Endothelial cell of umbilical vein (primary cell): ENCODE measurements at regions not wholly inside any gene's neighbourhood (a gene's known extent, or its start where the extent isn't known, plus 50 kb on each side); places are given as distances from the start of the nearest gene placed in this dataset.
"Not testable (repeated sequence)": the region's sequence is repeated elsewhere in the genome, so short reads cannot be mapped to it uniquely, and the experiment has no call there.

ENCODE experiments used
- BruUV-seq: library from RNA; stranded (reverse); fragments of 400-500 nt; replicated peaks from 2 replicates; lab custom pipeline; 2021; lab: Mats Ljungman, UMichigan
- CTCF ChIA-PET: fragments of 300-600, 350-600 bp; sonication (Branson Sonifier 250); formaldehyde crosslinking; loops from one replicate; lab custom pipeline; 2021; ENCODE audit warnings: antibody characterized with exemption, inconsistent platforms; lab: Charles Lee
- POLR2A ChIA-PET: fragments of 300-600, 350-600 bp; sonication (Branson Sonifier 250); formaldehyde crosslinking; loops from one replicate; lab custom pipeline; 2021; ENCODE audit warnings: antibody characterized with exemption, inconsistent platforms; lab: Charles Lee
- DNase-seq: peaks from one replicate; pipeline ENCODE4 v3.0.0-alpha.2; 2011; ENCODE audit warnings: low read depth, low spot score
- FAIRE-seq: peaks from 2 replicates; lab custom pipeline; 2011; peaks lifted over from hg19 to GRCh38; lab: Jason Lieb, UNC
- H2AFZ ChIP-seq: 2 replicates; pipeline ENCODE4 v1.6.0; 2012; ENCODE audit warnings: low read depth, low read length, control low read depth, inconsistent platforms
- H3K27ac ChIP-seq: 2 replicates; pipeline ENCODE4 v1.5.1; 2011; ENCODE audit warnings: low read depth, mild to moderate bottlenecking, control low read depth, low read length, moderate library complexity; ENCODE audit not compliant: insufficient read depth
- H3K27me3 ChIP-seq, 2 experiments: 2 replicates each; pipeline versions ENCODE4 v1.6.0 to v1.6.1; 2011; ENCODE audit warnings: low read length in 2 of 2, mixed read lengths in 1 of 2; ENCODE audit not compliant: control insufficient read depth in 2 of 2, insufficient read depth in 2 of 2
- H3K36me3 ChIP-seq, 2 experiments: 2 replicates in 1 of 2; 3 replicates in 1 of 2; pipeline ENCODE4 v1.5.1; 2011; ENCODE audit warnings: low read length in 2 of 2, mild to moderate bottlenecking in 1 of 2, moderate library complexity in 1 of 2; ENCODE audit not compliant: control insufficient read depth in 2 of 2, insufficient read depth in 2 of 2; ENCODE audit errors: extremely low read depth in 1 of 2
- H3K4me1 ChIP-seq: 3 replicates; pipeline ENCODE4 v1.5.1; 2011; ENCODE audit warnings: mild to moderate bottlenecking, low read length; ENCODE audit not compliant: control insufficient read depth, insufficient read depth; ENCODE audit errors: extremely low read depth
- H3K4me2 ChIP-seq: 2 replicates; pipeline ENCODE4 v1.6.1; 2011; ENCODE audit warnings: low read length, control low read depth, mixed read lengths; ENCODE audit not compliant: insufficient read depth
- H3K4me3 ChIP-seq, 3 experiments: fragments of 200-600 bp in 1 of 3; sonication (generic), shearing (Covaris generic) in 1 of 3; replicated peaks in 1 of 3; 2 replicates each; pipeline ENCODE4 v1.5.1; 2011 to 2016; ENCODE audit warnings: control low read depth in 3 of 3, low read length in 3 of 3, mild to moderate bottlenecking in 2 of 3, inconsistent platforms in 1 of 3, low read depth in 1 of 3, moderate library complexity in 1 of 3; ENCODE audit not compliant: insufficient read depth in 1 of 3
- H3K79me2 ChIP-seq: 2 replicates; pipeline ENCODE4 v1.6.0; 2012; ENCODE audit warnings: low read length, inconsistent platforms; ENCODE audit not compliant: control insufficient read depth, insufficient read depth
- H3K9ac ChIP-seq: replicated peaks from 2 replicates; pipeline ENCODE3; 2011; ENCODE audit warnings: low read length, control low read depth; ENCODE audit not compliant: insufficient read depth; ENCODE audit errors: extremely low read depth
- H3K9me1 ChIP-seq: replicated peaks from 3 replicates; pipeline ENCODE4 v1.6.0; 2011; ENCODE audit warnings: mild to moderate bottlenecking, low read length; ENCODE audit not compliant: control insufficient read depth, insufficient read depth; ENCODE audit errors: extremely low read depth
- H3K9me3 ChIP-seq: replicated peaks from 2 replicates; pipeline ENCODE4 v1.5.1; 2012; ENCODE audit warnings: low read length, inconsistent platforms; ENCODE audit not compliant: control insufficient read depth, insufficient read depth
- H4K20me1 ChIP-seq: replicated peaks from 2 replicates; pipeline ENCODE3; 2011; ENCODE audit warnings: mild to moderate bottlenecking, low read length; ENCODE audit not compliant: control insufficient read depth, insufficient read depth; ENCODE audit errors: extremely low read depth
- CTCF ChIP-seq, 2 donors: IDR thresholded peaks; 1 replicate in 1 of 2; 2 replicates in 1 of 2; pipeline ENCODE4 v1.5.1; 2011; ENCODE audit warnings: low read length in 2 of 2, mild to moderate bottlenecking in 2 of 2, moderate library complexity in 2 of 2, control low read depth in 1 of 2, inconsistent platforms in 1 of 2, low read depth in 1 of 2; ENCODE audit not compliant: insufficient read depth in 1 of 2; ENCODE audit errors: extremely low read depth in 1 of 2
- EZH2 ChIP-seq: IDR thresholded peaks from 2 replicates; pipeline ENCODE4 v1.6.1; 2012; ENCODE audit warnings: borderline replicate concordance, low read depth, mild to moderate bottlenecking, moderate library complexity, low read length, inconsistent platforms; ENCODE audit not compliant: severe bottlenecking
- FOS ChIP-seq: IDR thresholded peaks from 2 replicates; pipeline ENCODE4 v1.6.1; 2011; ENCODE audit warnings: mild to moderate bottlenecking, low read length, moderate library complexity, borderline replicate concordance; ENCODE audit not compliant: insufficient read depth
- GATA2 ChIP-seq: IDR thresholded peaks from 2 replicates; pipeline ENCODE4 v1.7.0; 2011; ENCODE audit warnings: low read depth, mild to moderate bottlenecking, moderate library complexity, mixed read lengths, low read length; ENCODE audit not compliant: insufficient read length, insufficient read depth
- JUN ChIP-seq: IDR thresholded peaks from 2 replicates; pipeline ENCODE4 v1.6.1; 2011; ENCODE audit warnings: borderline replicate concordance, low read depth; ENCODE audit not compliant: insufficient read length, insufficient read depth
- MAX ChIP-seq: IDR thresholded peaks from 2 replicates; pipeline ENCODE4 v1.6.1; 2011; ENCODE audit not compliant: insufficient read depth, insufficient read length
- MYC ChIP-seq: IDR thresholded peaks from one replicate; pipeline ENCODE4 v1.6.1; 2011; ENCODE audit warnings: mild to moderate bottlenecking, low read depth, low read length
- POLR2A ChIP-seq: IDR thresholded peaks from 2 replicates; pipeline ENCODE4 v1.6.1; 2012; ENCODE audit warnings: low read depth, mild to moderate bottlenecking, control low read depth, low read length
- POLR2AphosphoS5 ChIP-seq: IDR thresholded peaks from 2 replicates; pipeline ENCODE4 v1.6.1; 2012; ENCODE audit warnings: low read depth, mild to moderate bottlenecking, control low read depth, low read length, moderate library complexity; ENCODE audit not compliant: insufficient read depth
- dilution Hi-C: fragments of 300-500 bp; cut with MboI; formaldehyde crosslinking; loops from one replicate; pipeline ENCODE4 v1.15.0; 2019; ENCODE audit warnings: low sequenced_read_pairs; ENCODE audit not compliant: extremely low pct_ligation_motif_present
- intact Hi-C: fragments of 100-400 bp; cut with micrococcal nuclease; formaldehyde crosslinking; loops from one replicate; pipeline ENCODE4 v1.10.0; 2022

DNA sequence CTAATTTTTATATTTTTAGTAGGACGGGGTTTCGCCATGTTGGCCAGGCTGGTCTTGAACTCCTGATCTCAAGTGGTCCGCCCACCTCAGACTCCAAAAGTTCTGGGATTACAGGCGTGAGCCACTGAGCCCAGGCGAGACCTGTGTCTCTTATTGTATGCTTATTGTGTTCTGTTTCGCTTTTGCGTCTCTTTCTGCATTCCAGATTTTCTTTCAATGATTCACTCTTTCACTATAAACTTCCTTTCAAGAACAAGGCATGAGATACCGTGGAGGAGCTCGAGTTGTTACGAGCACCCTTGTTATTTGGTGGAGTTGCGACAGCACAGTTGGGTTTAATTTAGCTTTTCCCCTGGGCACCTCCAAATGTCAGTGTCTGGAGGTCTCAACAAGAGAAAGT is 366.7 kb upstream of the FAT1 start:
- BruUV-seq, result no TSS peak

GRCh38 chr4:187090832-187091231 is 367.2 kb upstream of the FAT1 start:
- dilution Hi-C loops, intact Hi-C loops: not testable (repeated sequence)

More for the DNA sequence above, 366.7 kb upstream of the FAT1 start:
- no peak for FAIRE-seq
- Histone ChIP-seq H4K20me1 (no peaks in the 10 kb centered on the region), H3K9me3 (peaks cover 3% of the 10 kb centered on the region), H3K9ac (no peak overlapping the region), H3K27ac (no peak overlapping the region), H3K4me1 (no peaks in the 10 kb centered on the region), H3K4me3 (no peak overlapping the region), H3K36me3 (no peaks in the 10 kb centered on the region), H3K79me2 (no peaks in the 10 kb centered on the region), H3K9me1 (no peaks in the 10 kb centered on the region), H2AFZ (no peak overlapping the region), H3K4me2 (no peak overlapping the region), H3K27me3 (no peaks in the 10 kb centered on the region)
- DNase-seq, result no peak
- no peak for TF ChIP-seq MYC
- CTCF ChIA-PET, result no interaction called here
- dilution Hi-C loops (no loop called here), intact Hi-C loops (no loop called here)
- POLR2A ChIA-PET, result no interaction called here

DNA sequence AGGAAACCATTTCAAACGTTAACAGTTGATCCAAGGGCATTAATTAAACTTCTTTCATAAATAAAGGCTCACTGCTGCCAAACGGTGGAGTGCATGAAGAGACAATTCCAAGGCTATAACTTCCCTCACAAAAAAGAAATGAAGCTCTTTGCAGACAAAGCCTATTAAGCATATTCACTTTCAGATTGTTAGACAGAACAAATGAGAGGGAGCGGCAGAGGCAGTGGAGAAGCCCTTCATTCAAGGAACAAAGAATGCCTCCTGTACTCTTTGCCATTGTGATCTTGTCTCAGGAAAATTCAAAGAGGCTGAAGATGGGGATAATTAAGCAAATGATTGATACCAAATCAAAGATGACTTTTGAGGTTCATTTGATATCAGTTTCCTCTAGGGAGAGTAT is 370.5 kb upstream of the FAT1 start:
- no peak overlapping the region for H3K9ac ChIP-seq
- H3K27me3 ChIP-seq, result no peaks in the 10 kb centered on the region
- ChIA-PET CTCF (no interaction called here), POLR2A (no interaction called here)
- H3K4me1 ChIP-seq, result no peaks in the 10 kb centered on the region
- H3K27ac ChIP-seq, result no peak overlapping the region
- H3K79me2 ChIP-seq, result no peaks in the 10 kb centered on the region
- TF ChIP-seq FOS (no peak), GATA2 (no peak), EZH2 (no peak), MYC (no peak), POLR2AphosphoS5 (no peak), CTCF (IDR thresholded peaks at IDR 0.05; ENCODE audit: extremely low read depth in 1 of 2, insufficient read depth in 1 of 2, low read depth in 1 of 2, low read length in 2 of 2) (no peak), MAX (no peak), JUN (no peak), POLR2A (no peak)
- no peaks in the 10 kb centered on the region for H3K9me1 ChIP-seq
- peaks cover 2% of the 10 kb centered on the region for H3K9me3 ChIP-seq
- no peak for FAIRE-seq
- BruUV-seq, result no TSS peak
- no peak for DNase-seq
- H2AFZ ChIP-seq, result no peak overlapping the region
- no peaks in the 10 kb centered on the region for H3K36me3 ChIP-seq
- dilution Hi-C loops (no loop called here), intact Hi-C loops (no loop called here)
- H3K4me2 ChIP-seq, result no peak overlapping the region
- no peak overlapping the region for H3K4me3 ChIP-seq
- H4K20me1 ChIP-seq, result no peaks in the 10 kb centered on the region

More at GRCh38 chr4:187090832-187091231, 367.2 kb upstream of the FAT1 start:
- BruUV-seq, H3K4me2 ChIP-seq, H3K9ac ChIP-seq, CTCF ChIA-PET, H3K9me1 ChIP-seq, POLR2A ChIA-PET, H4K20me1 ChIP-seq, H3K4me3 ChIP-seq, H3K9me3 ChIP-seq, H3K27me3 ChIP-seq, H3K4me1 ChIP-seq, H3K36me3 ChIP-seq, H3K79me2 ChIP-seq, H2AFZ ChIP-seq, H3K27ac ChIP-seq, FAIRE-seq, DNase-seq: not testable (repeated sequence)
